ENCODE measurements at regions not wholly inside any gene's neighbourhood (a gene's known extent, or its start where the extent isn't known, plus 50 kb on each side); places are given as distances from the start of the nearest gene placed in this dataset.
A peak's percentile ranks its signal among the peaks of the same experiment; 100 is the strongest.

GRCh38 chr5:175388531-175388930 is 55.5 kb downstream of the DRD1 start:
- DNase-seq, result no peak

- peak; percentile 13 for DNase-seq
These were observed 56.8 kb downstream of the DRD1 start for GRCh38 chr5:175387144-175387543.

- DNase-seq, result no peak
These were observed 57.5 kb downstream of the DRD1 start for GRCh38 chr5:175386526-175386925.

GRCh38 chr5:175385691-175386362 is 58.2 kb downstream of the DRD1 start:
- DNase-seq, result peak; percentile 91

- peak; percentile 46 for DNase-seq
These were observed 59.0 kb downstream of the DRD1 start for GRCh38 chr5:175384724-175385552.

- peak; percentile 73 for DNase-seq
These were observed 60.6 kb downstream of the DRD1 start for GRCh38 chr5:175383350-175383749.

GRCh38 chr5:175382171-175382570 is 61.8 kb downstream of the DRD1 start:
- DNase-seq, result peak; percentile 36

GRCh38 chr5:175381130-175381529 is 62.9 kb downstream of the DRD1 start:
- no peak for DNase-seq

- DNase-seq, result no peak
These were observed 63.3 kb downstream of the DRD1 start for GRCh38 chr5:175380701-175381100.

- DNase-seq, result no peak
These were observed 64.1 kb downstream of the DRD1 start for GRCh38 chr5:175379867-175380266.

GRCh38 chr5:175378444-175379028 is 65.4 kb downstream of the DRD1 start:
- DNase-seq, result no peak

GRCh38 chr5:175377816-175378215 is 66.2 kb downstream of the DRD1 start:
- DNase-seq, result no peak

GRCh38 chr5:175374166-175374875 is 69.7 kb downstream of the DRD1 start:
- no peak for DNase-seq

- DNase-seq, result peak; percentile 29
These were observed 78.1 kb downstream of the DRD1 start for GRCh38 chr5:175365866-175366265.

GRCh38 chr5:175363300-175363699 is 80.7 kb downstream of the DRD1 start:
- DNase-seq, result peak; percentile 68

GRCh38 chr5:175357995-175358394 is 86.0 kb downstream of the DRD1 start:
- no peak for DNase-seq

GRCh38 chr5:175356428-175356827 is 87.6 kb downstream of the DRD1 start:
- DNase-seq, result no peak

- DNase-seq, result no peak
These were observed 89.0 kb downstream of the DRD1 start for GRCh38 chr5:175354964-175355363.

GRCh38 chr5:175353926-175354325 is 90.1 kb downstream of the DRD1 start:
- DNase-seq, result no peak

GRCh38 chr5:175351897-175352590 is 91.9 kb downstream of the DRD1 start:
- DNase-seq, result no peak

- no peak for DNase-seq
These were observed 92.9 kb downstream of the DRD1 start for GRCh38 chr5:175351126-175351525.

- DNase-seq, result no peak
These were observed 96.1 kb downstream of the DRD1 start for GRCh38 chr5:175347931-175348330.

GRCh38 chr5:175347027-175347426 is 97.0 kb downstream of the DRD1 start:
- DNase-seq, result peak; percentile 28

Data from NCI-H345 (cell line).